Stomach (tissue), 8 donors: ENCODE measurements at regions not wholly inside any gene's neighbourhood (a gene's known extent, or its start where the extent isn't known, plus 50 kb on each side); places are given as distances from the start of the nearest gene placed in this dataset.

Experiments used
- DNase-seq, 2 donors: peaks; one replicate each; pipeline versions ENCODE4 v3.0.0 to v3.0.0-alpha.2; 2013 to 2019
- H3K27ac ChIP-seq, 5 donors: fragments of 200-600 bp in 4 of 5; sonication (generic) in 4 of 5; one replicate each; pipeline ENCODE4 v1.5.1; 2013 to 2019; ENCODE audit warnings: mild to moderate bottlenecking in 1 of 5, moderate library complexity in 1 of 5
- H3K27me3 ChIP-seq, 3 donors: fragments of 200-600 bp; sonication (generic); one replicate each; pipeline ENCODE4 v1.5.1; 2017 to 2019; ENCODE audit warnings: mixed run types in 1 of 3
- H3K36me3 ChIP-seq, 4 donors: fragments of 200-600 bp; sonication (generic); 1 replicate in 3 of 4; 2 replicates in 1 of 4; pipeline ENCODE4 v1.5.1; 2016 to 2019
- H3K4me1 ChIP-seq, 4 donors: fragments of 200-600 bp; sonication (generic); one replicate each; pipeline ENCODE4 v1.5.1; 2016 to 2019
- H3K4me3 ChIP-seq, 4 donors: fragments of 200-600 bp; sonication (generic) in 3 of 4; one replicate each; pipeline ENCODE4 v1.5.1; 2016 to 2019; ENCODE audit warnings: mild to moderate bottlenecking in 1 of 4
- H3K9me3 ChIP-seq, 4 donors: fragments of 200-600 bp; sonication (generic); one replicate each; pipeline ENCODE4 v1.5.1; 2016 to 2019
- CTCF ChIP-seq, 7 experiments: fragments of 450-650 bp in 4 of 7; fragments of 200-600 bp in 3 of 7; sonication (generic) in 3 of 7; IDR thresholded peaks; one replicate each; pipeline ENCODE4 v1.5.1; 2016 to 2019; ENCODE audit warnings: antibody characterized with exemption in 7 of 7, control low read depth in 2 of 7, mild to moderate bottlenecking in 1 of 7
- EP300 ChIP-seq: sonication (generic); formaldehyde crosslinking; IDR thresholded peaks from one replicate; pipeline ENCODE4 v1.6.1; 2017; ENCODE audit warnings: antibody characterized with exemption
- POLR2A ChIP-seq, 4 donors: fragments of 450-650 bp; IDR thresholded peaks; one replicate each; pipeline ENCODE4 v1.6.1; 2016; ENCODE audit warnings: antibody characterized with exemption in 4 of 4, control low read depth in 2 of 4, mild to moderate bottlenecking in 1 of 4, moderate library complexity in 1 of 4
- POLR2AphosphoS5 ChIP-seq, 3 donors: sonication (generic); formaldehyde crosslinking; IDR thresholded peaks; one replicate each; pipeline ENCODE4 v1.6.1; 2016; ENCODE audit warnings: antibody characterized with exemption in 3 of 3
- WGBS, 5 donors: extraction: QIAGEN DNeasy Blood & Tissue Kit in 3 of 5; methylation state at CpG; one replicate each; pipeline versions ENCODE4 v1.1.5 to v1.1.7; 2013 to 2018; 5-methylcytosine and 5-hydroxymethylcytosine counted together
- intact Hi-C: fragments of 100-400 bp; cut with DNase I; formaldehyde crosslinking; loops from one replicate; pipeline ENCODE4 v1.15.1; 2023; ENCODE audit warnings: low total_unique reads
- donor health status: healthy with polysubstance abuse.
- donor health status: Bipolar disorder and iron deficiency.
- donor health status: healthy.

GRCh38 chr3:19644405-19644804 lies 289.6 kb downstream of the EFHB start:
- Histone ChIP-seq H3K9me3 (peaks cover 0 to 9% (median 0%) of the 10 kb centered on the region in 4 donors), H3K27ac (no peak overlapping the region), H3K4me1 (no peaks in the 10 kb centered on the region), H3K4me3 (no peak overlapping the region), H3K36me3 (no peaks in the 10 kb centered on the region), H3K27me3 (no peaks in the 10 kb centered on the region)
- intact Hi-C loops = no loop called here
- TF ChIP-seq POLR2A (IDR thresholded peaks at IDR 0.05) = no peak
- no peak for TF ChIP-seq EP300
- no peak for TF ChIP-seq CTCF (IDR thresholded peaks at IDR 0.05)
- TF ChIP-seq POLR2AphosphoS5 (IDR thresholded peaks at IDR 0.05) = no peak
- DNase-seq = no peak
- WGBS, 5 donors = 65 to 83% (median 79%) methylated on average over 2 of the region's 2 CpGs

GRCh38 chr3:19641408-19641807 lies 292.6 kb downstream of the EFHB start:
- no peaks in the 10 kb centered on the region for H3K4me1 ChIP-seq
- H3K36me3 ChIP-seq = no peaks in the 10 kb centered on the region
- DNase-seq = no peak
- H3K4me3 ChIP-seq = no peak overlapping the region
- TF ChIP-seq EP300 (no peak), POLR2A (IDR thresholded peaks at IDR 0.05) (no peak), CTCF (IDR thresholded peaks at IDR 0.05) (no peak), POLR2AphosphoS5 (IDR thresholded peaks at IDR 0.05) (no peak)
- intact Hi-C loops = no loop called here
- no peaks in the 10 kb centered on the region for H3K27me3 ChIP-seq
- WGBS, 5 donors = 55 to 68% (median 63%) methylated on average over 2 of the region's 2 CpGs
- peaks cover 0 to 13% (median 3%) of the 10 kb centered on the region in 4 donors for H3K9me3 ChIP-seq
- H3K27ac ChIP-seq = no peak overlapping the region

GRCh38 chr3:19632099-19633074 lies 301.6 kb downstream of the EFHB start:
- H3K9me3 ChIP-seq = peaks cover 0 to 4% (median 2%) of the 10 kb centered on the region in 4 donors
- intact Hi-C loops = no loop called here
- no peak for DNase-seq
- no peak overlapping the region for H3K27ac ChIP-seq
- TF ChIP-seq POLR2AphosphoS5 (IDR thresholded peaks at IDR 0.05) (no peak), CTCF (IDR thresholded peaks at IDR 0.05) (no peak), POLR2A (IDR thresholded peaks at IDR 0.05) (no peak), EP300 (no peak)
- H3K27me3 ChIP-seq = no peaks in the 10 kb centered on the region
- no peak overlapping the region for H3K4me3 ChIP-seq
- H3K36me3 ChIP-seq = no peaks in the 10 kb centered on the region
- no peaks in the 10 kb centered on the region for H3K4me1 ChIP-seq
- WGBS, 5 donors = 68 to 79% (median 77%) methylated on average over 5 of the region's 5 CpGs

- Histone ChIP-seq H3K27me3 (no peaks in the 10 kb centered on the region), H3K4me1 (no peaks in the 10 kb centered on the region), H3K9me3 (peaks cover 0 to 4% (median 2%) of the 10 kb centered on the region in 4 donors), H3K4me3 (no peak overlapping the region), H3K27ac (no peak overlapping the region), H3K36me3 (no peaks in the 10 kb centered on the region)
- WGBS, 5 donors = 48 to 78% (median 57%) methylated on average over 2 of the region's 2 CpGs
- DNase-seq = no peak
- TF ChIP-seq POLR2AphosphoS5 (IDR thresholded peaks at IDR 0.05) (no peak), POLR2A (IDR thresholded peaks at IDR 0.05) (no peak), CTCF (IDR thresholded peaks at IDR 0.05) (no peak), EP300 (no peak)
- intact Hi-C loops = no loop called here
Measured at GRCh38 chr3:19598870-19599269, 335.1 kb downstream of the EFHB start.
